ENCODE measurements at regions not wholly inside any gene's neighbourhood (a gene's known extent, or its start where the extent isn't known, plus 50 kb on each side); places are given as distances from the start of the nearest gene placed in this dataset.
"Not testable (repeated sequence)": the region's sequence is repeated elsewhere in the genome, so short reads cannot be mapped to it uniquely, and the experiment has no call there.

DNA sequence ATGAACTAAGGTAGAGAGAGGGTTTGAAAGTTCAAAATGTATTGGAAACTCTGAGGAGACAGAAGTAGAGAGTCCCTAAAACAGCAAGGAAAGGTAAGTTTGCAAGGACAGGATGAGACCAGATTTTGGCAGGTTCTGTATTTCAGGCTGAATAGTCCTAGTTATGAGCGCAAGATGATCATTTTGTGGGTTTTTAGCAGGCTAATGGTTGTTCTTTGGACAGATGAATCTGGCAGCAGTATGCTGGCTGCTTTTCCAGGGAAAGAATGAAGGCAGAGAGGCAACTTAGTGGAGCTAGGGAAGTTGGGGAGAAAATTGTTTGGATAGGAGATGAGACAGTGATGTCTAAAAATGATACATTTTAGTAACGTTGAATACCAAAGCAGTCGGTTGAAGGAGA is 243.5 kb upstream of the NRIP1 start:
- H3K9me3 Mint-ChIP-seq (ENCODE audit: low read depth): no peaks in the 10 kb centered on the region
- no peak for ATAC-seq

DNA sequence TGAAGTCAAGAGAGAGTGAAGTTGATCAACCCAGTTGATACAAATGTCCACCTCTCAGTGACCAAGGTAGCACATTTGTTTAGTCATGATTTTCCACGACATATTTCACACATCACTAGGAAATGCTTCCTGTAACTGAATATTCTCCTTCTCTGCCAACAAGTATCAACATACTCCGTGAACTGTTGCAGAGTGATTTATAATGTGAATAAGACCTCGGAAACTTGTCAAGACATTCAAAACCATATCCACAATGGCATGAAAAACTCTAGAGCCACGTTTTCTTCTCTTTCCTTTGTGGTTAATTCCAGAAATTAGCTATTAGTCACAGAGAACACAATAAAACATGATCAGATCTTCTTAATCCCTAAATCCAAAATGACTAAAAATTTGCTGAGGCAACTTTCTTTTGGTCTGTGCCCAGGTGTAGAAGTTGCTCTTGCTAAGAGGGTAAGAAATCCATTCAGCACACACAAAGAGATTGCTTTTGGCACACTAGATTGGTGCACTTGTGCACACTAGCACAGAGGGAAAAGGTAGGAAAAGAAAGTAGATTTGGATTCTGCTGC is 244.3 kb upstream of the NRIP1 start:
- Mint-ChIP-seq H3K27ac (no peak overlapping the region), H3K27me3 (no peaks in the 10 kb centered on the region), H3K36me3 (ENCODE audit: low read depth) (no peaks in the 10 kb centered on the region), H3K4me1 (no peaks in the 10 kb centered on the region), H3K4me3 (no peak overlapping the region), H3K9me3 (ENCODE audit: low read depth) (no peaks in the 10 kb centered on the region)
- ChIA-PET CTCF (no interaction called here), POLR2A (no interaction called here)
- ATAC-seq (no peak), DNase-seq (no peak)
- intact Hi-C loops (cut with DNase I, micrococcal nuclease): no loop called here

More for the DNA sequence above, 243.5 kb upstream of the NRIP1 start:
- Mint-ChIP-seq H3K27me3 (no peaks in the 10 kb centered on the region), H3K27ac (no peak overlapping the region), H3K4me1 (no peaks in the 10 kb centered on the region), H3K4me3 (no peak overlapping the region), H3K36me3 (ENCODE audit: low read depth) (no peaks in the 10 kb centered on the region)
- CTCF ChIA-PET: no interaction called here
- DNase-seq: no peak
- intact Hi-C loops (cut with DNase I, micrococcal nuclease): no loop called here
- POLR2A ChIA-PET: no interaction called here

DNA sequence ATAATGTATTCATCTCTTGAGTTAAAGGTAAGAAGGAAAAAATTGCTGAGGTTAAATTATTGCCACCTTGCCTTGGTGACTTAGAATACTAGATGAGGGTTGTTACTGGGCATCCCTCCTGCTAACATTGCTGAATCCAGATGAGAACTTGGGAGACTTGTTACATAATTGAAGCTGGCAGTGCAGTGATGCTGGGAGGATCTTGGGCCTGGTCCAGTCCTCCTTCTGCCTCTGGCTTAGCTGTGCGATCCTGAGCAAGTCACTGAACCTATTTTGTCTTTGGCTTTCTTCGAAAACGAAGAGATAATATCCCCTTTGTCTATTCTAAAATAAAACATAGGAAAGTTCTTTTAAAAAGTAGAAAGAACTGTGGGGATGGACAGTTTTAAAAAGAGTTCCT is 244.9 kb upstream of the NRIP1 start:
- ChIA-PET POLR2A (no interaction called here), CTCF (no interaction called here)
- Mint-ChIP-seq H3K9me3 (ENCODE audit: low read depth) (no peaks in the 10 kb centered on the region), H3K27me3 (no peaks in the 10 kb centered on the region), H3K4me1 (no peaks in the 10 kb centered on the region), H3K36me3 (ENCODE audit: low read depth) (no peaks in the 10 kb centered on the region), H3K27ac (no peak overlapping the region), H3K4me3 (no peak overlapping the region)
- no peak for DNase-seq
- intact Hi-C loops (cut with DNase I, micrococcal nuclease): no loop called here
- no peak for ATAC-seq

DNA sequence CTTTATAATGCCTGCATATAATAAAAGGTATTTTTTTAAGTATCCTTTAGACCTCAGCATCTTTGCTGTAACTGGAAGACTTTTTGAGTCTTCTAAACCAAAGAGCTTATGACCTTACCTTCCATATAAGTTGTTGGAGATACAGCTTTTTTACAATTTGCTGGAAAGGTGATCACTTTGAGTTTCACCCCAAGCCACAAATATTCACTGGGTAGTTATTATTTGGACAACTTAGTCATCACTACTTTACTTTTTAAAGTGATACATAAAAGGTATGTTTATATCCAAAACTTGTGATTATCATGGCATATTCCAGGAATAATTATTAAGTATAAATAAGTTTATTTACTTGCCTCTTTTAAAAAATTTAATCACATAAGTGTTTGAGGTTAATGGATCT is 246.7 kb upstream of the NRIP1 start:
- intact Hi-C loops (cut with DNase I, micrococcal nuclease): no loop called here
- Mint-ChIP-seq H3K9me3 (ENCODE audit: low read depth) (no peaks in the 10 kb centered on the region), H3K27ac (no peak overlapping the region), H3K4me3 (no peak overlapping the region), H3K4me1 (no peaks in the 10 kb centered on the region), H3K27me3 (no peaks in the 10 kb centered on the region), H3K36me3 (ENCODE audit: low read depth) (no peaks in the 10 kb centered on the region)
- ChIA-PET CTCF (no interaction called here), POLR2A (no interaction called here)
- ATAC-seq (no peak), DNase-seq (no peak)

DNA sequence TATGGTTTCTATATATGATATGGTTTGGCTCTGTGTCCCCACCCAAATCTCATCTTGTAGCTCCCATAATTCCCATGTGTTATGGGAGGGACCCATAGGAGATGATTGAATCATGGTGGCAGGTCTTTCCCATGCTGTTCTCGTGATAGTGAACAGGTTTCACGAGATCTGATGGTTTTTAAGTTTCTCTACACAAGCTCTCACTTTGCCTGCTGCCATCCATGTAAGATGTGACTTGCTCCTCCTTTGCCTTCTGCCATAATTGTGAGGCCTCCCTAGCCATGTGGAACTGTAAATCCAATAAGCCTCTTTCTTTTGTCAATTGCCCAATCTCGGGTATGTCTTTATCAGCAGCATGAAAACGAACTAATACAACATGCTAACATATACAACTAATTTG is 252.2 kb upstream of the NRIP1 start:
- not testable (repeated sequence) for H3K9me3 Mint-ChIP-seq (ENCODE audit: low read depth)

DNA sequence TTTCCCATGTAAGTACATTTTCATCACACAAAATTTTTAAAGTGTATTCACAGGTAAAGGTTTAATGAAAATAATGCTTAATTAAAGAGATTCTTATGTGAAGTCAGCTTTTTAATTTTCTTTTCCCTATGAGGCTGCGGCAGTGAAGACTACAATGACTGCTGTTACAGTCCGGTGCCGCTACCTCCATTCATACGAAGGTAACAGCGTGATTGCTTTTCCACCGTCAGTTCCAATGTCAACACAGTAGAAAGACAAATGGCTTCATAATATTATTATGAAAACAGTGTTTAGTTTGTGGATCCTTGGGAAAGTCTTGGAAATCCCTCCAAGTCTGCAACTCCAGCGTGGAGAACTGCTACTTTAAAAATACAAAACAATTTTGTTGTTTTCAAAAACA is 254.9 kb upstream of the NRIP1 start:
- ATAC-seq: no peak
- Mint-ChIP-seq H3K4me3 (no peak overlapping the region), H3K9me3 (ENCODE audit: low read depth) (no peaks in the 10 kb centered on the region), H3K4me1 (no peaks in the 10 kb centered on the region), H3K27ac (no peak overlapping the region), H3K36me3 (ENCODE audit: low read depth) (no peaks in the 10 kb centered on the region), H3K27me3 (peaks cover 5% of the 10 kb centered on the region)
- ChIA-PET CTCF (no interaction called here), POLR2A (no interaction called here)
- intact Hi-C loops (cut with DNase I, micrococcal nuclease): no loop called here
- DNase-seq: no peak

More for the DNA sequence above, 252.2 kb upstream of the NRIP1 start:
- H3K36me3 Mint-ChIP-seq (ENCODE audit: low read depth); intact Hi-C loops (cut with DNase I, micrococcal nuclease); POLR2A ChIA-PET; DNase-seq; ATAC-seq; H3K27ac Mint-ChIP-seq; H3K4me1 Mint-ChIP-seq; H3K27me3 Mint-ChIP-seq; H3K4me3 Mint-ChIP-seq: not testable (repeated sequence)
- CTCF ChIA-PET: interaction anchor here (0.6 kb wide), 1 partner anchor 12 kb away, joined by 4 read pairs; no protein-coding TSS in a partner anchor

DNA sequence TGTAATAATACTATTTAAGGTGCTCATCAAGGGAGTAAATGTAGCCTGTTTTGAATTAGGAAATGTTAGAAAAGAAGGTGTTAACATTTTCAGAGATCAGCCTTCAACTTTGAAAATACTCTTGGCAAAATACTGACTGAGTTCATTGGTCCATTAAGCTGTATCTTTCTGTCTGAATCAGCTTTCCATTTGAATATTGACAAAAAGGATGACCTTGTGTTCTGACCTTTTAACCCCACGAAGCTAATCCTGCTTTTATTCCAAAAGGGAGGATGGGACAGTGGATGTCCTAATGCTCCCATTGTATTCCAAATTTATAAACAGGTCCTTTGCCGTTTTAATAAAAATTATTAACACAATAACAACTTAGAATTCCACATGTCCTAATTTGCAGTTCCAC is 259.7 kb upstream of the NRIP1 start:
- intact Hi-C loops (cut with DNase I, micrococcal nuclease): no loop called here
- Mint-ChIP-seq H3K9me3 (ENCODE audit: low read depth) (no peaks in the 10 kb centered on the region), H3K27ac (no peak overlapping the region), H3K4me3 (no peak overlapping the region), H3K4me1 (no peaks in the 10 kb centered on the region), H3K27me3 (peaks cover 5% of the 10 kb centered on the region), H3K36me3 (ENCODE audit: low read depth) (no peaks in the 10 kb centered on the region)
- no peak for DNase-seq
- ATAC-seq: no peak
- ChIA-PET CTCF (no interaction called here), POLR2A (no interaction called here)

DNA sequence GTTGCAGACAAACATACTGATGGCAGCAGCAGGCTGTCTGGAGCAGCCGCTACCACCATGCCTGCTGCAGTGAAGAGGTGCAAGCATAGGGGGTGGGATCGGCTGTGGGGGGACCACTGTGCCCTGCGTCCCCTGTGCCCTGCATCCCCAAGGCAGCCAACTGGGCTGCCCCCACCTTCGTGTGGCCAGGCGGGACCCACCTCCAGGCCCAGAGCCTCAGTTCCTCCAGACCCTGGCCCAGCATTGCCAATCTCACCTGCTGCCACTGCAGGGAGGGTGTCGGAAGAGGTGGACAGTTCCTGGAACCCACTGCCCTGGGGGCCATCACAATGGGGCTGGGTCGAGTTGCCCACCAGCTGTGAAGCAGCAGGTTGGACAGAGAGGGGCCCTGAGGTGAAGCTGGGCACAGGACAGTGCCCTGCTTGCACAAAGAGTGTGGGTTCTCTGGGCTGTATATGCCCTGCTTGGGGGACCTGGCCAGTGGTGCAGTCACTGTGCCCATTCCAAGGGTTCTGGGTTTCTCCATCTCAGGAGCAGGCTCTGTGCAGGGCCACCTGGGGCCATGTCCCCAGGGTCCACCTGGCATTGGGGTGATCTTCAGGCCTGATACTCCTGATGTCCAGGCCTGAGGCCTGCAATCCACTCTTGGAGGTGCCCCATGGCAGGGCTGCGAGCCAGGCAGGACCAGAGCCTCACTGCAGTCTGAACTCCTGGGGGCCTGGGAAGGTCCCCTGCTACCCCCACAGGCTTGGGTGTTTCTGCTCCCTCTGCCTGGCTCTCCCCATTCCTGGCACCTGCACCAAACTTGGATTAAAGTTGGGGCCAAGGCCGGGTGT is 261.4 kb upstream of the NRIP1 start:
- Mint-ChIP-seq H3K4me3 (no peak overlapping the region), H3K27me3 (peaks cover 3% of the 10 kb centered on the region), H3K9me3 (ENCODE audit: low read depth) (no peaks in the 10 kb centered on the region), H3K36me3 (ENCODE audit: low read depth) (no peaks in the 10 kb centered on the region), H3K4me1 (no peaks in the 10 kb centered on the region), H3K27ac (no peak overlapping the region)
- POLR2A ChIA-PET: no interaction called here
- ATAC-seq: no peak
- intact Hi-C loops (cut with DNase I, micrococcal nuclease): no loop called here
- CTCF ChIA-PET: no interaction called here
- DNase-seq: no peak

DNA sequence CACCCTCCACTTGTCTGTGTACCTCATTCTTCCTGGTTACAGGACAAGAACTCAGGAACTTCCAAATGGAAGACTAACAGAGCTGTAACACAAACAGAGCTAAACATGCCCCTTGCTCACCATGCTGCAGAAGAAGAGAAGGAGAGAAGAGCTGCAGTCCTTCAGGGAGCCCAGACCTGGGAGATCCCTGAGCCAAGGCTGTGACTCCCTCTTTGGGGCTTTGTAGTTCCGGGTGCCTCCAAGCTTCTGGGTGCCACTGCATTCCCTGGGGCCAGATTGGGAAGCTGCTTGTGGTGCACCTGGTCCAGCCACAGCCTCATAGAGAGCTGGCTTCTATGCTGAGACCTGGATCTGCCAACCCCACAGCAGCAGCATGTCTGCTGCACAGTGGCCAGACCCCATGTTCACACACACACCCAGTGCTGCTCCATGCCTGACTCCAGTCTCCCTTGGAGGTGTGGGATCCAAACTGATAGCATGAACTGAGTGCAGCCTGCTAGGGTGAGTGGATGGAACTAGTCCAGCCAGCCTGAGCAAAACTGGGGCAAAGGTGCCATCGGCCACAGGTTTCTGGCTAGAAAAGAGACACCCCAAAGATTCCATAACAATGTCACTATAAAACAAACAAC is 263.0 kb upstream of the NRIP1 start:
- Mint-ChIP-seq H3K4me1 (no peaks in the 10 kb centered on the region), H3K9me3 (ENCODE audit: low read depth) (no peaks in the 10 kb centered on the region), H3K36me3 (ENCODE audit: low read depth) (no peaks in the 10 kb centered on the region), H3K27ac (no peak overlapping the region), H3K27me3 (peaks cover 3% of the 10 kb centered on the region), H3K4me3 (no peak overlapping the region)
- DNase-seq (no peak), ATAC-seq (no peak)
- CTCF ChIA-PET: no interaction called here
- intact Hi-C loops (cut with DNase I, micrococcal nuclease): no loop called here
- POLR2A ChIA-PET: no interaction called here

DNA sequence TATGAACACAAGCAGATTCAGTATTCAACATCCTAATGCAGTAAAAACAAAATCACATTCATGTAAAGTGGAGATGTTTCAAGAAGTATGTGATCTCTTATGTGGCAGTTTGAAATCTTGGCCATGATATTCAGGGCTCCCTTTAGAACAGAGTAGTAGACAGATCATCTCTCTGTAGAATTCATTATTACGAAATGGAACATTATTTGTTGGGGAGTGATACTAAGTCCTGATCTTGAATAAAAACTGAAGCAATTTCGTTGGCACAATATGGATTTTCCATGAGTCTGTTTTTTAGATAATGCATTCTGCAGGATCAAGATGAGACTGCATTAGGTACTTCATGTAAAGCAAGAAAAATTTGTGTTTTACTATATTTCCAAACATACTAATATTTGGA is 264.4 kb upstream of the NRIP1 start:
- POLR2A ChIA-PET: no interaction called here
- intact Hi-C loops (cut with DNase I, micrococcal nuclease): no loop called here
- no peaks in the 10 kb centered on the region for H3K36me3 Mint-ChIP-seq (ENCODE audit: low read depth)
- H3K27ac Mint-ChIP-seq: no peak overlapping the region
- H3K9me3 Mint-ChIP-seq (ENCODE audit: low read depth): no peaks in the 10 kb centered on the region
- H3K27me3 Mint-ChIP-seq: peaks cover 2% of the 10 kb centered on the region
- CTCF ChIA-PET: no interaction called here
- H3K4me1 Mint-ChIP-seq: peaks cover 2% of the 10 kb centered on the region
- DNase-seq (no peak), ATAC-seq (no peak)
- no peak overlapping the region for H3K4me3 Mint-ChIP-seq

DNA sequence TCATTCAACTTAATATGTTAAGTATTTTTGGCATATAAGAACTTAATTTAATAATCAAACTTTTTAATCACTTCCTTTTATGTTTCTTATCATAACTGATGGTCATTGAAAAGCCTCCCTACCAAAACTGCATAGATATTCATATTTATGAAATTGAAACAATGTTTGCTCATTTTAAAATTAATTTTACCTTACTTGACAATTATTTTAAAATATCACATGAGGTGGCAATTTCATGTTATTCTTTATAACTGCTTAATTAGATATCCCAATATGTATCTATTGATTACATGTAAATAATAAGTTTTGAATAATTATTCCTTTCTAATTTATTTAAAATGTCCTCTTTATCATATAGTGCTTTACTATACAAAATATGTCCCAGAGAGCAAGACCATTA is 266.1 kb upstream of the NRIP1 start:
- DNase-seq: no peak
- H3K4me1 Mint-ChIP-seq: peaks cover 2% of the 10 kb centered on the region
- intact Hi-C loops (cut with DNase I, micrococcal nuclease): no loop called here

DNA sequence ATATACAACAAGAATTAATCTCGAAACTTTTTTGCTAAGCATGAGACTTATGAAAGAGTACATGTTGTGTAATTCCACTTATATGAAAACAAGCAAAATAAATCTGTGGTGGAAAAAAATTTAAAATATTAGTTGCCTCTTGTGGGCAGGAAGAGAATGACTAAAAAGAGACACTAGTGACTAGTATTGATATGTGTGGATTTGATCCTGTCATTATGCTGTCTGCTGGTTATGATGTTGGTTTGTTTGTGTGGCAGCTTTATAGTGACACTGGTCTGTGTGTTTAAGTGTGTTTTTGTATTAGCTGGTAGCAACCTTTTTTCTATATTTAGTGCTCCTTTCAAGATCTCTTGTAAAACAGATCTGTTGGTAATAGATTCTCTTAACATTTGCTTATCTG is 267.8 kb upstream of the NRIP1 start:
- Mint-ChIP-seq H3K9me3 (ENCODE audit: low read depth) (no peaks in the 10 kb centered on the region), H3K27me3 (peaks cover 2% of the 10 kb centered on the region), H3K4me3 (no peak overlapping the region), H3K27ac (no peak overlapping the region), H3K36me3 (ENCODE audit: low read depth) (no peaks in the 10 kb centered on the region), H3K4me1 (peaks cover 2% of the 10 kb centered on the region)
- no peak for DNase-seq
- no peak for ATAC-seq
- intact Hi-C loops (cut with DNase I, micrococcal nuclease): no loop called here
- ChIA-PET CTCF (interaction anchor here (0.7 kb wide), 2 partner anchors 231 to 361 kb away, joined by 4 read pairs; no protein-coding TSS in a partner anchor), POLR2A (no interaction called here)

More for the DNA sequence above, 266.1 kb upstream of the NRIP1 start:
- H3K27ac Mint-ChIP-seq: no peak overlapping the region
- H3K9me3 Mint-ChIP-seq (ENCODE audit: low read depth): no peaks in the 10 kb centered on the region
- peaks cover 2% of the 10 kb centered on the region for H3K27me3 Mint-ChIP-seq
- H3K4me3 Mint-ChIP-seq: no peak overlapping the region
- POLR2A ChIA-PET: no interaction called here
- ATAC-seq: no peak
- no peaks in the 10 kb centered on the region for H3K36me3 Mint-ChIP-seq (ENCODE audit: low read depth)
- CTCF ChIA-PET: no interaction called here

Data from activated CD4-positive, alpha-beta T cell treated with anti-CD3 and anti-CD28 coated beads for 36 hours (primary cell).